ENCODE measurements at regions not wholly inside any gene's neighbourhood (a gene's known extent, or its start where the extent isn't known, plus 50 kb on each side); places are given as distances from the start of the nearest gene placed in this dataset.
"Not testable (repeated sequence)": the region's sequence is repeated elsewhere in the genome, so short reads cannot be mapped to it uniquely, and the experiment has no call there.

- Histone ChIP-seq H4K20me1 (ENCODE audit: insufficient read depth, low read length) (no peaks in the 10 kb centered on the region), H3K4me2 (ENCODE audit: low read length) (no peak overlapping the region), H3K9me3 (ENCODE audit: insufficient read depth, low read depth, low read length) (no peaks in the 10 kb centered on the region), H3K27ac (ENCODE audit: low read depth, low read length) (no peak overlapping the region), H2AFZ (ENCODE audit: low read depth, low read length) (no peak overlapping the region), H3K9ac (ENCODE audit: low read length) (no peak overlapping the region), H3K36me3 (ENCODE audit: insufficient read depth, low read length) (no peaks in the 10 kb centered on the region), H3K79me2 (ENCODE audit: insufficient read depth, low read length) (no peaks in the 10 kb centered on the region), H3K27me3 (ENCODE audit: insufficient read depth, low read length) (no peaks in the 10 kb centered on the region), H3K4me1 (ENCODE audit: insufficient read depth, low read length) (no peaks in the 10 kb centered on the region), H3K4me3 (ENCODE audit: insufficient read depth, low read depth, low read length) (no peak overlapping the region)
- TF ChIP-seq CTCF (IDR thresholded peaks at IDR 0.05; ENCODE audit: insufficient read depth, low read depth, low read length), result no peak
- TF ChIP-seq EZH2 (IDR thresholded peaks at IDR 0.05; ENCODE audit: insufficient read depth, low read length), result no peak
- DNase-seq (ENCODE audit: low read depth) (no peak), FAIRE-seq (no peak)
- Mint-ChIP-seq H3K4me3 (ENCODE audit: unreplicated experiment) (no peak overlapping the region), H3K27ac (ENCODE audit: unreplicated experiment) (no peak overlapping the region), H3K36me3 (ENCODE audit: low read depth, unreplicated experiment) (no peaks in the 10 kb centered on the region), H3K27me3 (ENCODE audit: low read depth, unreplicated experiment) (no peaks in the 10 kb centered on the region), H3K9me3 (ENCODE audit: unreplicated experiment) (no peaks in the 10 kb centered on the region), H3K4me1 (ENCODE audit: low read depth, unreplicated experiment) (no peaks in the 10 kb centered on the region)
Observed at GRCh38 chr4:9679704-9680478, 101.5 kb upstream of the DRD5 start.

- not testable (repeated sequence) for H4K20me1 ChIP-seq (ENCODE audit: insufficient read depth, low read length); H2AFZ ChIP-seq (ENCODE audit: low read depth, low read length); H3K79me2 ChIP-seq (ENCODE audit: insufficient read depth, low read length); H3K4me1 Mint-ChIP-seq (ENCODE audit: low read depth, unreplicated experiment); H3K27me3 Mint-ChIP-seq (ENCODE audit: low read depth, unreplicated experiment); FAIRE-seq; H3K36me3 Mint-ChIP-seq (ENCODE audit: low read depth, unreplicated experiment); H3K9me3 Mint-ChIP-seq (ENCODE audit: unreplicated experiment); DNase-seq (ENCODE audit: low read depth); H3K36me3 ChIP-seq (ENCODE audit: insufficient read depth, low read length); H3K27me3 ChIP-seq (ENCODE audit: insufficient read depth, low read length); H3K9me3 ChIP-seq (ENCODE audit: insufficient read depth, low read depth, low read length); H3K4me3 Mint-ChIP-seq (ENCODE audit: unreplicated experiment); H3K27ac ChIP-seq (ENCODE audit: low read depth, low read length); H3K4me3 ChIP-seq (ENCODE audit: insufficient read depth, low read depth, low read length); H3K4me1 ChIP-seq (ENCODE audit: insufficient read depth, low read length); H3K9ac ChIP-seq (ENCODE audit: low read length); H3K4me2 ChIP-seq (ENCODE audit: low read length); H3K27ac Mint-ChIP-seq (ENCODE audit: unreplicated experiment)
Observed at GRCh38 chr4:9683174-9683573, 98.3 kb upstream of the DRD5 start.

- H3K4me1 ChIP-seq (ENCODE audit: insufficient read depth, low read length); H3K27me3 ChIP-seq (ENCODE audit: insufficient read depth, low read length); H3K9me3 ChIP-seq (ENCODE audit: insufficient read depth, low read depth, low read length); H3K9me3 Mint-ChIP-seq (ENCODE audit: unreplicated experiment); H2AFZ ChIP-seq (ENCODE audit: low read depth, low read length); H3K27ac Mint-ChIP-seq (ENCODE audit: unreplicated experiment); H3K9ac ChIP-seq (ENCODE audit: low read length); H3K79me2 ChIP-seq (ENCODE audit: insufficient read depth, low read length); H3K4me3 ChIP-seq (ENCODE audit: insufficient read depth, low read depth, low read length); H4K20me1 ChIP-seq (ENCODE audit: insufficient read depth, low read length); FAIRE-seq; H3K4me3 Mint-ChIP-seq (ENCODE audit: unreplicated experiment); H3K27me3 Mint-ChIP-seq (ENCODE audit: low read depth, unreplicated experiment); H3K36me3 ChIP-seq (ENCODE audit: insufficient read depth, low read length); H3K4me2 ChIP-seq (ENCODE audit: low read length); H3K4me1 Mint-ChIP-seq (ENCODE audit: low read depth, unreplicated experiment); H3K36me3 Mint-ChIP-seq (ENCODE audit: low read depth, unreplicated experiment); DNase-seq (ENCODE audit: low read depth); H3K27ac ChIP-seq (ENCODE audit: low read depth, low read length): not testable (repeated sequence)
Observed at GRCh38 chr4:9685016-9685415, 96.4 kb upstream of the DRD5 start.
